ENCODE measurements at regions not wholly inside any gene's neighbourhood (a gene's known extent, or its start where the extent isn't known, plus 50 kb on each side); places are given as distances from the start of the nearest gene placed in this dataset.
A peak's percentile ranks its signal among the peaks of the same experiment; 100 is the strongest.

DNA sequence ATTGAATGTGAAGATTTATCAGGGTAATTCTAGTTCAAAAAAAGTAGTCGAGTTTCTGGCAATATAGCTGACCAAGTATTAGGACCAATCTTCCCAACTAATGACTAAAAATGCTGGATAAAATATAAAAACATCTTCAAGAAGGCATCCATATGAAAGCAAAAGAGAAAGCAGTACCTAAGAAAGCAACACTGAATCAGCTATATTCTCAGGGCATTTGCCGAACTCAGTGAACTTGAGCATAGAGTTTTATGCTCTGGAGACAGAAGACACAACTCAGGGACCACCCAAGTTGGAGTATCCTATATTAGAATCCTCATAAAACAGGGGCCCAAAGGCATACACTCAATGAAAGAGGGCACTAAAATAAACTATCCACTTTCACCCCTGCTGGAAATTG lies 103.7 kb upstream of the HNRNPA3 start:
- H3K56ac ChIP-seq (ENCODE audit: low read length): no peak overlapping the region
- no peak overlapping the region for H3K4me2 ChIP-seq (ENCODE audit: low read length)
- H3K79me1 ChIP-seq (ENCODE audit: low read length): no peaks in the 10 kb centered on the region
- no peak overlapping the region for H3K23ac ChIP-seq (ENCODE audit: low read length)
- no peak overlapping the region for H2BK120ac ChIP-seq (ENCODE audit: low read depth, low read length)
- no peak overlapping the region for H3K9ac ChIP-seq (ENCODE audit: low read length)
- no peaks in the 10 kb centered on the region for H3K4me1 ChIP-seq (ENCODE audit: control insufficient read depth, low read depth, low read length)
- no peak overlapping the region for H3K4me3 ChIP-seq (ENCODE audit: low read length)
- no peak overlapping the region for H4K8ac ChIP-seq (ENCODE audit: low read depth, low read length)
- no peaks in the 10 kb centered on the region for H3K79me2 ChIP-seq (ENCODE audit: control insufficient read depth, insufficient read depth, low read length)
- H3K18ac ChIP-seq (ENCODE audit: low read length): no peak overlapping the region
- H2BK15ac ChIP-seq (replicated peaks; ENCODE audit: low read depth): no peak overlapping the region
- H2BK5ac ChIP-seq (ENCODE audit: low read length): no peak overlapping the region
- no CpG with 5 or more reads among the region's 2 CpGs for WGBS (ENCODE audit: extremely low coverage, insufficient coverage, low lambda C conversion rate)
- no peaks in the 10 kb centered on the region for H3K36me3 ChIP-seq (ENCODE audit: control insufficient read depth, insufficient read depth, low read length)
- H3K4ac ChIP-seq (ENCODE audit: low read depth, low read length): no peak overlapping the region
- no peak overlapping the region for H2AK5ac ChIP-seq (ENCODE audit: low read length)
- no peak overlapping the region for H3K27ac ChIP-seq (ENCODE audit: low read depth, low read length)
- no peaks in the 10 kb centered on the region for H3K27me3 ChIP-seq (ENCODE audit: insufficient read depth, low read length, poor library complexity)
- H4K5ac ChIP-seq (ENCODE audit: low read length): no peak overlapping the region
- no peak for DNase-seq

DNA sequence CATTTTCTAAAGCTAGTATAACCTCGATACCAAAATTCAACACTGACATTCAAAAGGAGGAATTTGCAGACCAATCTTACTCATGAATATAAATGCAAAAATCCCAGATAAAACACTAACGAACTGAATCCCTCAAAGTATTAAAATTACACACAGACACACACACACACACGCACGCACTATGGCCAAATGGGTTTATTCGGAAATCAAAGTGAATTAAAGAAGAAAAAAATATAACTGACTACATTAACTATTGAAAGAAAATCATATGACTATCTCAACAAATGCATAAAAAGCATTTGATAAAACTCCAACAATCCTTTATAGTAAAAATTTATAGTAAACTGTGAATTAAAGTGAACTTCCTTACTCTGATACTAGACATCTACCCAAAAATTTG lies 97.9 kb upstream of the HNRNPA3 start:
- H2BK5ac ChIP-seq (ENCODE audit: low read length): no peak overlapping the region
- no peak overlapping the region for H4K8ac ChIP-seq (ENCODE audit: low read depth, low read length)
- H3K9ac ChIP-seq (ENCODE audit: low read length): no peak overlapping the region
- no peak overlapping the region for H3K23ac ChIP-seq (ENCODE audit: low read length)
- H3K4me1 ChIP-seq (ENCODE audit: control insufficient read depth, low read depth, low read length): no peaks in the 10 kb centered on the region
- no peak overlapping the region for H4K5ac ChIP-seq (ENCODE audit: low read length)
- H3K4me2 ChIP-seq (ENCODE audit: low read length): no peak overlapping the region
- H3K4ac ChIP-seq (ENCODE audit: low read depth, low read length): no peak overlapping the region
- H2BK120ac ChIP-seq (ENCODE audit: low read depth, low read length): no peak overlapping the region
- no peaks in the 10 kb centered on the region for H3K27me3 ChIP-seq (ENCODE audit: insufficient read depth, low read length, poor library complexity)
- no peak overlapping the region for H3K27ac ChIP-seq (ENCODE audit: low read depth, low read length)
- H2AK5ac ChIP-seq (ENCODE audit: low read length): no peak overlapping the region
- no peaks in the 10 kb centered on the region for H3K79me1 ChIP-seq (ENCODE audit: low read length)
- no peak for DNase-seq
- H3K79me2 ChIP-seq (ENCODE audit: control insufficient read depth, insufficient read depth, low read length): no peaks in the 10 kb centered on the region
- H3K4me3 ChIP-seq (ENCODE audit: low read length): no peak overlapping the region
- WGBS (ENCODE audit: extremely low coverage, insufficient coverage, low lambda C conversion rate): no CpG with 5 or more reads among the region's 5 CpGs
- no peak overlapping the region for H3K56ac ChIP-seq (ENCODE audit: low read length)
- H2BK15ac ChIP-seq (replicated peaks; ENCODE audit: low read depth): no peak overlapping the region
- no peaks in the 10 kb centered on the region for H3K36me3 ChIP-seq (ENCODE audit: control insufficient read depth, insufficient read depth, low read length)
- H3K18ac ChIP-seq (ENCODE audit: low read length): no peak overlapping the region

DNA sequence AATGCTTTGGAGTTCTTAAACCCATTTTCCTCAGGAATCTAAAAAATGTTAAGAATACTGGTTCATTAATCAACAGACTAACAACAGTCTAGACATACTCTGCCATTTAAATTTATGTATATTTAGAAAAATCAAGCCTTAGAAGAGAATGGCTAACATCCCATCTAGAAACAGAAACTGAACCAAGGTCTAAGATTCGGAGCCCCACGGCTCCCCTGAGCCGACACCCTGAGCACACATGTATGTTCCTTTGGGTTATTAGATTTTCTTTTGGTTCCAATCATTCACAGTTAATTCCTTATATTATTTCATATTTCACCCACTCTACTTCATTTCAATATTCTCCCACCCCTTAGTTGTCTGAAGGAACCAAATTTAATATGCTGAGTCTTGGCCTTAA lies 94.8 kb upstream of the HNRNPA3 start:
- Histone ChIP-seq H3K4me3 (ENCODE audit: low read length) (no peak overlapping the region), H3K79me1 (ENCODE audit: low read length) (no peaks in the 10 kb centered on the region), H3K4ac (ENCODE audit: low read depth, low read length) (no peak overlapping the region), H2BK15ac (replicated peaks; ENCODE audit: low read depth) (no peak overlapping the region), H3K18ac (ENCODE audit: low read length) (no peak overlapping the region), H3K56ac (ENCODE audit: low read length) (no peak overlapping the region), H3K4me1 (ENCODE audit: control insufficient read depth, low read depth, low read length) (no peaks in the 10 kb centered on the region), H3K36me3 (ENCODE audit: control insufficient read depth, insufficient read depth, low read length) (no peaks in the 10 kb centered on the region), H2BK120ac (ENCODE audit: low read depth, low read length) (no peak overlapping the region), H4K8ac (ENCODE audit: low read depth, low read length) (no peak overlapping the region), H3K4me2 (ENCODE audit: low read length) (no peak overlapping the region), H3K27me3 (ENCODE audit: insufficient read depth, low read length, poor library complexity) (no peaks in the 10 kb centered on the region), H2AK5ac (ENCODE audit: low read length) (no peak overlapping the region), H2BK5ac (ENCODE audit: low read length) (no peak overlapping the region), H3K79me2 (ENCODE audit: control insufficient read depth, insufficient read depth, low read length) (no peaks in the 10 kb centered on the region), H3K9ac (ENCODE audit: low read length) (no peak overlapping the region), H4K5ac (ENCODE audit: low read length) (no peak overlapping the region), H3K27ac (ENCODE audit: low read depth, low read length) (no peak overlapping the region), H3K23ac (ENCODE audit: low read length) (no peak overlapping the region)
- WGBS (ENCODE audit: extremely low coverage, insufficient coverage, low lambda C conversion rate): no CpG with 5 or more reads among the region's 3 CpGs
- DNase-seq: no peak

DNA sequence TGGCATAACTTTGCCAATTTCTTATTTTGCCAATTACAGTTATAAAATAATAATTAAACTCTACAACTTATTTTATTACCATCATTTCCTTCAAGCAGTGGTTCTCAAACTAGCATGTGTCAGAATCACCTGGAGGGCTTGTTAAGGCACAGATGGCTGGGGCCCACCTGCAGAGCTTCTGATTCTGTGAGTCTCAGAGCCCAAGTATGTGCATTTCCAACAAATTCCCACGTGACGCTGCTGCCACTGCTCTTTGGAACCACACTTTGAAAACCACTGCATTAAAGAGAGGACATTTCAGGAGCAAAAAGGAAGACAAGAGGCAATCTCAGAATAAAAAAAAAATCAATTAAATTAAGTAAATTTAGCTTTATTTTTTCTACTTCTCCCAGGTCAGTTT lies 94.0 kb upstream of the HNRNPA3 start:
- Histone ChIP-seq H3K27ac (ENCODE audit: low read depth, low read length) (no peak overlapping the region), H3K4me2 (ENCODE audit: low read length) (no peak overlapping the region), H3K9ac (ENCODE audit: low read length) (no peak overlapping the region), H3K18ac (ENCODE audit: low read length) (no peak overlapping the region), H4K5ac (ENCODE audit: low read length) (no peak overlapping the region), H2BK5ac (ENCODE audit: low read length) (no peak overlapping the region), H3K79me1 (ENCODE audit: low read length) (no peaks in the 10 kb centered on the region), H2BK15ac (replicated peaks; ENCODE audit: low read depth) (no peak overlapping the region), H3K23ac (ENCODE audit: low read length) (no peak overlapping the region), H2AK5ac (ENCODE audit: low read length) (no peak overlapping the region), H3K4ac (ENCODE audit: low read depth, low read length) (no peak overlapping the region), H3K36me3 (ENCODE audit: control insufficient read depth, insufficient read depth, low read length) (no peaks in the 10 kb centered on the region), H2BK120ac (ENCODE audit: low read depth, low read length) (no peak overlapping the region), H3K4me3 (ENCODE audit: low read length) (no peak overlapping the region), H4K8ac (ENCODE audit: low read depth, low read length) (no peak overlapping the region), H3K79me2 (ENCODE audit: control insufficient read depth, insufficient read depth, low read length) (no peaks in the 10 kb centered on the region), H3K4me1 (ENCODE audit: control insufficient read depth, low read depth, low read length) (no peaks in the 10 kb centered on the region), H3K56ac (ENCODE audit: low read length) (no peak overlapping the region), H3K27me3 (ENCODE audit: insufficient read depth, low read length, poor library complexity) (no peaks in the 10 kb centered on the region)
- no CpG with 5 or more reads among the region's 2 CpGs for WGBS (ENCODE audit: extremely low coverage, insufficient coverage, low lambda C conversion rate)
- peak; percentile 69 for DNase-seq

DNA sequence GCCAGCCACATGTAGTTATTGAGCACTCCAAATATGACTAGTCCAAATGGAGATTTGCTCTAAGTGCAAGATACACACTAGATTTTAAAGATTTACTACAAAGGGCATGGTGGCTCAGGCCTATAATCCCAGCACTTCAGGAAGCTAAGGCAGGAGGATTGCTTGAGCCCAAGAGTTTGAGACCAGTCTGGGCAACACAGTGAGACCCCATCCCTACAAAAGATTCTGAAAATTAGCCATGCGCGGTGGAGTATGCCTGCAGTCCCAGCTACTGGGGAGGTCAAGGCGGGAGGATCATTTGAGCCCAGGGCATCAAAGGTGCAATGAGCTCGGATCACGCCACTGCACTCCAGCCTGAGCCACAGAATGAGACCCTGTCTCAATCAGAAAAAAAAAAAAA lies 93.5 kb upstream of the HNRNPA3 start:
- H3K79me1 ChIP-seq (ENCODE audit: low read length): no peaks in the 10 kb centered on the region
- H3K27ac ChIP-seq (ENCODE audit: low read depth, low read length): no peak overlapping the region
- no peaks in the 10 kb centered on the region for H3K79me2 ChIP-seq (ENCODE audit: control insufficient read depth, insufficient read depth, low read length)
- no peak overlapping the region for H3K18ac ChIP-seq (ENCODE audit: low read length)
- no peak overlapping the region for H2BK15ac ChIP-seq (replicated peaks; ENCODE audit: low read depth)
- no peak overlapping the region for H3K4me3 ChIP-seq (ENCODE audit: low read length)
- H3K56ac ChIP-seq (ENCODE audit: low read length): no peak overlapping the region
- no CpG with 5 or more reads among the region's 5 CpGs for WGBS (ENCODE audit: extremely low coverage, insufficient coverage, low lambda C conversion rate)
- no peaks in the 10 kb centered on the region for H3K36me3 ChIP-seq (ENCODE audit: control insufficient read depth, insufficient read depth, low read length)
- no peaks in the 10 kb centered on the region for H3K4me1 ChIP-seq (ENCODE audit: control insufficient read depth, low read depth, low read length)
- H3K23ac ChIP-seq (ENCODE audit: low read length): no peak overlapping the region
- no peak overlapping the region for H4K8ac ChIP-seq (ENCODE audit: low read depth, low read length)
- H3K27me3 ChIP-seq (ENCODE audit: insufficient read depth, low read length, poor library complexity): no peaks in the 10 kb centered on the region
- no peak overlapping the region for H4K5ac ChIP-seq (ENCODE audit: low read length)
- H3K4ac ChIP-seq (ENCODE audit: low read depth, low read length): no peak overlapping the region
- no peak for DNase-seq
- no peak overlapping the region for H3K4me2 ChIP-seq (ENCODE audit: low read length)
- no peak overlapping the region for H2BK5ac ChIP-seq (ENCODE audit: low read length)
- H2BK120ac ChIP-seq (ENCODE audit: low read depth, low read length): no peak overlapping the region
- H3K9ac ChIP-seq (ENCODE audit: low read length): no peak overlapping the region
- no peak overlapping the region for H2AK5ac ChIP-seq (ENCODE audit: low read length)

DNA sequence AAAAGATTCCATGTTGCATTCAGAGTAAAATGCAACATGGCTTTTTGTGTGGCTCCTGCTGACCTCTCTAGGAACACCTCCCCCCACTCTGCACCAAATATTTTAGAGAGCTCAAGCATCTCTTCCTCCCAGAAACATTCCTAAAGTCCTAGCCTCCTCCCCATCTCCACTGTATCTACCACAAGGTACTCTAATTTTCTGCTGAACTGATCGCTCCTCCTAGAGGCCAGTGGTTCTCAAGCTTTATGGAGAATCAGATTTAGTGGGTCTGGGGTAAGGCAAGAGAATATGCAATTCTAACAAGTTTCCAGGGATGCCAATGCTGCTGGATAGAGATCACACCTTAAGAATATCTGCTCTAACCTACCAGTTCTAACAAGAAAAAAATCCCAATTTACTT lies 89.5 kb upstream of the HNRNPA3 start:
- Histone ChIP-seq H3K9ac (ENCODE audit: low read length) (no peak overlapping the region), H3K4ac (ENCODE audit: low read depth, low read length) (no peak overlapping the region), H3K79me2 (ENCODE audit: control insufficient read depth, insufficient read depth, low read length) (no peaks in the 10 kb centered on the region), H4K5ac (ENCODE audit: low read length) (no peak overlapping the region), H3K36me3 (ENCODE audit: control insufficient read depth, insufficient read depth, low read length) (no peaks in the 10 kb centered on the region), H3K27me3 (ENCODE audit: insufficient read depth, low read length, poor library complexity) (no peaks in the 10 kb centered on the region), H3K4me3 (ENCODE audit: low read length) (no peak overlapping the region), H3K4me1 (ENCODE audit: control insufficient read depth, low read depth, low read length) (no peaks in the 10 kb centered on the region), H2BK5ac (ENCODE audit: low read length) (no peak overlapping the region), H3K27ac (ENCODE audit: low read depth, low read length) (no peak overlapping the region), H2BK15ac (replicated peaks; ENCODE audit: low read depth) (no peak overlapping the region), H3K56ac (ENCODE audit: low read length) (no peak overlapping the region), H3K79me1 (ENCODE audit: low read length) (no peaks in the 10 kb centered on the region), H3K4me2 (ENCODE audit: low read length) (no peak overlapping the region), H2AK5ac (ENCODE audit: low read length) (no peak overlapping the region), H4K8ac (ENCODE audit: low read depth, low read length) (no peak overlapping the region), H3K18ac (ENCODE audit: low read length) (no peak overlapping the region), H3K23ac (ENCODE audit: low read length) (no peak overlapping the region), H2BK120ac (ENCODE audit: low read depth, low read length) (no peak overlapping the region)
- peak; percentile 48 for DNase-seq
- no CpG with 5 or more reads among the region's 1 CpG for WGBS (ENCODE audit: extremely low coverage, insufficient coverage, low lambda C conversion rate)
